Stimulated activated naive B cell treated with anti-CD40 and anti-IgM and Interleukin-4, amounts not matched to agents 10 μg/mL and 1 μg/mL and 100 μg/mL, for 72 hours (primary cell): ENCODE measurements at regions not wholly inside any gene's neighbourhood (a gene's known extent, or its start where the extent isn't known, plus 50 kb on each side); places are given as distances from the start of the nearest gene placed in this dataset.
A peak's percentile ranks its signal among the peaks of the same experiment; 100 is the strongest.
"Not testable (repeated sequence)": the region's sequence is repeated elsewhere in the genome, so short reads cannot be mapped to it uniquely, and the experiment has no call there.

Experiments
- ATAC-seq, 2 donors: fragments of 150-1000 bp; cut with Tn5 transposase; replicated peaks; 2 replicates each; pipeline ENCODE4 v1.10.0; 2021; ENCODE audit warnings: moderate library complexity in 1 of 2
- DNase-seq: peaks from one replicate; pipeline ENCODE4 v3.0.0; 2021
- H3K27ac Mint-ChIP-seq: one replicate; pipeline ENCODE4 v1.8.0; 2022; ENCODE audit warnings: mild to moderate bottlenecking, mixed read lengths
- H3K27me3 Mint-ChIP-seq, 2 donors: one replicate each; pipeline ENCODE4 v1.8.0; 2022; ENCODE audit warnings: mixed read lengths in 2 of 2
- H3K36me3 Mint-ChIP-seq, 2 donors: one replicate each; pipeline ENCODE4 v1.8.0; 2022; ENCODE audit warnings: mixed read lengths in 2 of 2, mild to moderate bottlenecking in 1 of 2
- H3K4me1 Mint-ChIP-seq, 2 donors: one replicate each; pipeline ENCODE4 v1.8.0; 2022; ENCODE audit warnings: mixed read lengths in 2 of 2, mild to moderate bottlenecking in 1 of 2
- H3K4me3 Mint-ChIP-seq, 2 donors: one replicate each; pipeline ENCODE4 v1.8.0; 2022; ENCODE audit warnings: mild to moderate bottlenecking in 2 of 2, mixed read lengths in 2 of 2, moderate library complexity in 1 of 2
- H3K9me3 Mint-ChIP-seq, 2 donors: one replicate each; pipeline ENCODE4 v1.8.0; 2022; ENCODE audit warnings: mixed read lengths in 2 of 2, mild to moderate bottlenecking in 1 of 2

GRCh38 chr18:65606551-65607130 lies 144.2 kb upstream of the CDH7 start:
- Mint-ChIP-seq H3K27ac (no peak overlapping the region), H3K36me3 (no peaks in the 10 kb centered on the region), H3K9me3 (peaks cover 2 to 4% of the 10 kb centered on the region in 2 donors), H3K4me1 (no peaks in the 10 kb centered on the region), H3K4me3 (no peak overlapping the region), H3K27me3 (no peaks in the 10 kb centered on the region)
- DNase-seq: no peak
- no peak for ATAC-seq

- H3K4me1 Mint-ChIP-seq, H3K27ac Mint-ChIP-seq, H3K4me3 Mint-ChIP-seq, H3K36me3 Mint-ChIP-seq, ATAC-seq, DNase-seq, H3K27me3 Mint-ChIP-seq, H3K9me3 Mint-ChIP-seq: not testable (repeated sequence)
Observed at GRCh38 chr18:65605352-65605751, 145.5 kb upstream of the CDH7 start.

GRCh38 chr18:65601775-65602174 lies 149.0 kb upstream of the CDH7 start:
- no peak overlapping the region for H3K27ac Mint-ChIP-seq
- H3K4me1 Mint-ChIP-seq: no peaks in the 10 kb centered on the region
- peaks cover 2 to 3% of the 10 kb centered on the region in 2 donors for H3K9me3 Mint-ChIP-seq
- no peaks in the 10 kb centered on the region for H3K27me3 Mint-ChIP-seq
- no peak for ATAC-seq
- no peak for DNase-seq
- H3K4me3 Mint-ChIP-seq: no peak overlapping the region
- H3K36me3 Mint-ChIP-seq: no peaks in the 10 kb centered on the region

DNA sequence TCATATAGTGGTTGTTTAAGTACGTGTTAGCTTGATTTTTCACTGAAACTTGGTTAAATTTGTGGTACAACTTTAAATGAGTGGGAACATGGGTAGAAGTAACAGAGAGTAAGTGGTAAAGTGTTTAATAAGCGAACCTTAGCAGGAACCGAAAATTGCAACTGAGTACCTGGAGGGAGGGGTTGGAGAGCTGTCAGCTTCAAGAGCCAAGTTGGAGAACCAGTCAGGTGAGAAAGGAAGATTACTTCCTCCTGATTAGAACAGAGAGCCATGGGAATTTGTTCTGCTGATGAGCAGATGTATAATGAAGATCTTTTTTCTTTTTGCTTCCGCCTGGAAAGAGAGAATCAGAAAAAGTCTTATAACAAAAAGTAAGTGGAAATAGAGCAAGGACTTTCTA lies 158.4 kb upstream of the CDH7 start:
- Mint-ChIP-seq H3K27me3 (no peaks in the 10 kb centered on the region), H3K27ac (no peak overlapping the region), H3K4me3 (no peak overlapping the region), H3K36me3 (no peaks in the 10 kb centered on the region), H3K9me3 (peaks cover 0 to 3% of the 10 kb centered on the region in 2 donors), H3K4me1 (no peaks in the 10 kb centered on the region)
- DNase-seq (no peak), ATAC-seq (no peak)

- DNase-seq (no peak), ATAC-seq (no peak)
- no peak overlapping the region for H3K4me3 Mint-ChIP-seq
- no peaks in the 10 kb centered on the region for H3K36me3 Mint-ChIP-seq
- no peak overlapping the region for H3K27ac Mint-ChIP-seq
- H3K9me3 Mint-ChIP-seq: peaks cover 0 to 6% of the 10 kb centered on the region in 2 donors
- H3K4me1 Mint-ChIP-seq: no peaks in the 10 kb centered on the region
- H3K27me3 Mint-ChIP-seq: no peaks in the 10 kb centered on the region
Observed at GRCh38 chr18:65587491-65587890, 163.3 kb upstream of the CDH7 start.

DNA sequence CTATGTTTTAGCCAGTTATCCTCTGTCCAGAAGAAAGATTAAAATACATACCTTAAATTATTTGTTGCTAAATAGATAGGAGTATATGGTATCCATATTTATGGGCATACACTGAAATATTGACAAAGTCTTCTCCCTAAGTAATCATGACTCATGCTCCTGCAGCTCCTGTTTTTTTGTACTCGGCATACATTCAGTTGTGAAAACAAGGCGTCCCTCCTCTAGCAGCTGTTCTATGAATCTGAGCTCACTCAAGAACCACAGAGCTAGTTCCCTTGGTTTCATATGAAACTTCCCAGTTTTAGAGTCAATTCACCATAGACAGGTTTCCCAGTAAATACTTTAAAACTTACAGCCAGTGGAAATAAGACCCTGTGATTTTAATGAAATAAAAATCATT lies 168.7 kb upstream of the CDH7 start:
- H3K27ac Mint-ChIP-seq, DNase-seq, H3K4me3 Mint-ChIP-seq, H3K9me3 Mint-ChIP-seq, H3K27me3 Mint-ChIP-seq, H3K36me3 Mint-ChIP-seq, ATAC-seq, H3K4me1 Mint-ChIP-seq: not testable (repeated sequence)

DNA sequence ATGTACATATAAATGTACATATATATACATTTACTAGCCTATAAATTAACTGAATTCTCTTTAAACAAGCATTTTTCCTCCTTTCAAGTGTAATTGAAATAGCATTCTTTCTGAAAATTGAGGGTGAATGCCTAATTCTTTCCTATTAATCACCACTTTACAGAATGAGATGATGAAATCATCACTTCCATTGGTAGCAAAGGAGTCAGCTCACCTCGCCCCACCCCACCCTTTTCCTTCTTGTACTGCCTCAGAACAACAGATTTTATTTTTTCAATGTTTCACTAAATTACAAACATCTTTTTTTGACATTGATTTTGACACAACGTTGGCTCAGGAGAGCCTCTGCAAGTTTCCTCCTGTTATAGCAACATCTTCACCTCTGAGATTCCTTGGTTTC lies 181.9 kb upstream of the CDH7 start:
- Mint-ChIP-seq H3K4me3 (no peak overlapping the region), H3K4me1 (no peaks in the 10 kb centered on the region), H3K9me3 (peaks cover 0 to 2% of the 10 kb centered on the region in 2 donors), H3K27me3 (no peaks in the 10 kb centered on the region), H3K36me3 (no peaks in the 10 kb centered on the region), H3K27ac (no peak overlapping the region)
- no peak for ATAC-seq
- DNase-seq: no peak

DNA sequence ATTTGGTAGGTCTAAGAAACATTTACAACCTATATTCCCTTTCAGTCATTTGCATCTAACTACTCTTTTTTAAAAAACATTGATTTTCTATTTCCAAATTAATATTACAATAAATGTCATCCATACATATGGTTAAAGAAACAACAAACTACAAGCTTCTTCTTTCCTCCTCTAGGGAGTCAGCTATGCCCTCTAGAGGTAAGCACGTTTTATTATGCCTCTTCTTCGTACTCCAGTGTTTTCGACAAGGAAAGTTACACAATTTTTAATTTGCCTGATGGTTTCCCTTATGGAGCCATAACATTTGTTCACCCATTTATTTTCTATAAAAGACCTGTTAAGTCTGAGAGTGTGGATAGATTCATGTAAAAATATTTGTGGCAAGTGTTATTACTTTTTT lies 183.4 kb upstream of the CDH7 start:
- no peak overlapping the region for H3K4me3 Mint-ChIP-seq
- peaks cover 0 to 2% of the 10 kb centered on the region in 2 donors for H3K9me3 Mint-ChIP-seq
- H3K27ac Mint-ChIP-seq: no peak overlapping the region
- DNase-seq: no peak
- ATAC-seq: no peak
- no peaks in the 10 kb centered on the region for H3K27me3 Mint-ChIP-seq
- H3K4me1 Mint-ChIP-seq: no peaks in the 10 kb centered on the region
- no peaks in the 10 kb centered on the region for H3K36me3 Mint-ChIP-seq

GRCh38 chr18:65548316-65548715 lies 202.5 kb upstream of the CDH7 start:
- Mint-ChIP-seq H3K4me1 (no peaks in the 10 kb centered on the region), H3K27me3 (no peaks in the 10 kb centered on the region), H3K9me3 (peaks cover 0 to 2% of the 10 kb centered on the region in 2 donors), H3K4me3 (no peak overlapping the region), H3K36me3 (no peaks in the 10 kb centered on the region), H3K27ac (no peak overlapping the region)
- ATAC-seq (no peak), DNase-seq (no peak)

- no peaks in the 10 kb centered on the region for H3K4me1 Mint-ChIP-seq
- DNase-seq: no peak
- no peak for ATAC-seq
Observed at GRCh38 chr18:65547046-65547445, 203.8 kb upstream of the CDH7 start.

GRCh38 chr18:65544701-65545100 lies 206.1 kb upstream of the CDH7 start:
- Mint-ChIP-seq H3K4me3 (no peak overlapping the region), H3K27me3 (no peaks in the 10 kb centered on the region), H3K27ac (no peak overlapping the region), H3K9me3 (peaks cover 0 to 2% of the 10 kb centered on the region in 2 donors), H3K36me3 (no peaks in the 10 kb centered on the region), H3K4me1 (no peaks in the 10 kb centered on the region)
- DNase-seq (no peak), ATAC-seq (no peak)

More at GRCh38 chr18:65547046-65547445, 203.8 kb upstream of the CDH7 start:
- no peaks in the 10 kb centered on the region for H3K27me3 Mint-ChIP-seq
- H3K36me3 Mint-ChIP-seq: no peaks in the 10 kb centered on the region
- H3K9me3 Mint-ChIP-seq: peaks cover 0 to 2% of the 10 kb centered on the region in 2 donors
- H3K4me3 Mint-ChIP-seq: no peak overlapping the region
- H3K27ac Mint-ChIP-seq: no peak overlapping the region

- ATAC-seq (no peak), DNase-seq (no peak)
- peaks cover 0 to 3% of the 10 kb centered on the region in 2 donors for H3K9me3 Mint-ChIP-seq
- H3K27ac Mint-ChIP-seq: no peak overlapping the region
- H3K4me1 Mint-ChIP-seq: no peaks in the 10 kb centered on the region
- H3K36me3 Mint-ChIP-seq: no peaks in the 10 kb centered on the region
- H3K27me3 Mint-ChIP-seq: no peaks in the 10 kb centered on the region
- H3K4me3 Mint-ChIP-seq: no peak overlapping the region
Observed at GRCh38 chr18:65527879-65528633, 222.8 kb upstream of the CDH7 start.

DNA sequence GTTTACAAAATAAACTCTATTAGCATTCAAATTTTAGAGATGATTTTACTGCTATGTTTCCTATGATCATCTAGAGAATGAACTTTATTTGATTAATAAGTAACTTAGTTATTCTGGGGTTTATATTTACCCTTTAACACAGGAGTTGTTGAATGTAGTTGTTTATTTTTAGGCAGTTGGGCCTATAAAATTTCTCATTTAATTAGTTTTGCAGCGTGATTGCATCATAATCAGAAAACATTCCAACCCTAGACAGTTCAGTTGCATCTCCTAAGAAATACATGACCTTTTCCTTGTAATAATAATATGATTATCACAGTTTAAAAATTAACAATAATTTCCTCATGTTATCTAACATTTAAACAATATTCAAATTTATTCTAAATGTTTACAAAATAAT lies 224.7 kb upstream of the CDH7 start:
- Mint-ChIP-seq H3K9me3 (peaks cover 0 to 2% of the 10 kb centered on the region in 2 donors), H3K4me1 (no peaks in the 10 kb centered on the region), H3K27ac (no peak overlapping the region), H3K27me3 (no peaks in the 10 kb centered on the region), H3K4me3 (no peak overlapping the region), H3K36me3 (no peaks in the 10 kb centered on the region)
- ATAC-seq (no peak), DNase-seq (no peak)

- H3K4me3 Mint-ChIP-seq: no peak overlapping the region
- H3K9me3 Mint-ChIP-seq: peaks cover 0 to 2% of the 10 kb centered on the region in 2 donors
- ATAC-seq (peak in 1 of 2 donors; percentile 31), DNase-seq (no peak)
- no peak overlapping the region for H3K27ac Mint-ChIP-seq
- no peaks in the 10 kb centered on the region for H3K36me3 Mint-ChIP-seq
- no peaks in the 10 kb centered on the region for H3K4me1 Mint-ChIP-seq
- H3K27me3 Mint-ChIP-seq: no peaks in the 10 kb centered on the region
Observed at GRCh38 chr18:65523461-65523860, 227.4 kb upstream of the CDH7 start.

DNA sequence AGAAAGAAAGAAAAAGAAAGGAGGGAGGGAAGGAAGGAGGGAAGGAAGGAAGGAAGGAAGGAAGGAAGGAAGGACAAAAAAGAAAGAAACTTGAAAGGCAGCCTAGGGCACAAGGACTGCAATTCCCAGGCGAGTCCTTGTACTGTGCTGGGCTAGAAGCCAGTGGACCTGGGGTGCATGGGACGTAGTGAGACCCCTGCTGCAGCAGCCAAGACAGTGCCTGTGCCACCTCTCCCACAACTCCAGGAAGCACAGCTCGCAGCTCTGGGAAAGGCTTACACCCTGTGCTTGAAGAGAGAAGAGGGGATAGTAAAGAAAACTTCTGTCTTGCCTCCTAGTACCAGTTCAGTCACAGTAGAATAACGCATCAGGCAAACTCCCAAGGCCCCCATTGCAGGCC lies 227.9 kb upstream of the CDH7 start:
- Mint-ChIP-seq H3K36me3 (no peaks in the 10 kb centered on the region), H3K27ac (no peak overlapping the region), H3K4me1 (no peaks in the 10 kb centered on the region), H3K27me3 (no peaks in the 10 kb centered on the region), H3K9me3 (peaks cover 0 to 2% of the 10 kb centered on the region in 2 donors), H3K4me3 (no peak overlapping the region)
- ATAC-seq (peak in 1 of 2 donors; percentile 23), DNase-seq (no peak)
